ENCODE measurements at regions not wholly inside any gene's neighbourhood (a gene's known extent, or its start where the extent isn't known, plus 50 kb on each side); places are given as distances from the start of the nearest gene placed in this dataset.
"Not testable (repeated sequence)": the region's sequence is repeated elsewhere in the genome, so short reads cannot be mapped to it uniquely, and the experiment has no call there.

DNA sequence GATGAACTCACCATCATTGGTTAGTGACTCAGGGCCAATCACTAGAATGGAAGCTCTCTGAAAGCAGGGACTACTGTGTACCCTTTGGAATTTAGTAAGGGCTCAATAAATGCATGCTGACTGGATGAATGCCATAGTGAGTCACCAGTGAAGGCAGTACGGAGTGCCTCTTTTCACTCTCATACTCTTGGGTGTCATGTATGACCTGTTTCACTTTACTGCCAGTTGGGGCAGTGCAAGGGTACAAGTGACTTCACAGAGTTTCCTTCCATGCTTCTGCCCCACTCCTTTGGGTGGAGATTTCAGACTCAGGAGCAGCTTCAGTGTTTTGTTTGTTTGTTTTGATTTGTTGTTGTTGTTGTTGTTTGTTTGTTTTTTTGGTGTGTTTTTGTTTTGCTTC is 57.7 kb downstream of the SOX3 start:
- DNase-seq, result no peak

DNA sequence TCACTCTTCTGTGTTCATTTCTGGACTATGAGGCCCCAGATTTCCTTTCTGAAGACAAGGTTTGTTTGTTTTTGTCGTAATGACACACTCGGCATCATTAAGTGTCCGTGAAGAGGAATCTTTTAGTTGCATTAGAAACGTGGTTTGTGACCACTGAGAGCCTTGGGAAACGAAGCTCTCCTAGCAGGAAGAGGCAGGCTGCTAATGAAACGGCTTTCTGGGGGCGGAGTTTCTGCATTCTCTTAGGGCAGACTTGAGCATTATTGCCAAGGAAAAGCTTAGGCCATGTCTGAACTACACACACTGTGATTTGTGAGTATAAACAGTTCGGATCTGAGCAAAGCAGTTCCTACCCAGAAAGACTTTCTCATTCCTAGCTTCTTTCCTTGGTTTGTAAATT is 64.0 kb downstream of the SOX3 start:
- DNase-seq, result no peak

DNA sequence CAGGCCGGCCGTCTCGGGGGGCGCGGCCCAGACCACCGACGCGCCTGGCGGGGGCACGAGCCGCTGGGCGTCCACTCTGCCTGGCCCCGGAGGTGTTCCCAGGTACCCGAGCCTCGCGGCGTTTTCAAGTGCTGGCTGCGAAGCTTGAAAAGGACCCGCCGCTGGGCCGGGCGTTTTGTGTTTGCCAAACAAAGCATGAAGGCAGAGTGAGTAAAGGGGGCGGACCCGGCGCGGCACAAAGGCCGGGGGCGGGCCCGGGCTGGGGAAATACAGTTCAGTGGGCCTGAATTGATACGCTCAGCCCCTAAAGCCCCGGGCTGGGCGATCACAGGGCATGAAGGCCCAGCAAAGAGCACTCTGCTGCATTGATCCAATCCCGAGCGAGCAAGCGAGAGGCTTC is 65.4 kb downstream of the SOX3 start:
- DNase-seq, result no peak

DNA sequence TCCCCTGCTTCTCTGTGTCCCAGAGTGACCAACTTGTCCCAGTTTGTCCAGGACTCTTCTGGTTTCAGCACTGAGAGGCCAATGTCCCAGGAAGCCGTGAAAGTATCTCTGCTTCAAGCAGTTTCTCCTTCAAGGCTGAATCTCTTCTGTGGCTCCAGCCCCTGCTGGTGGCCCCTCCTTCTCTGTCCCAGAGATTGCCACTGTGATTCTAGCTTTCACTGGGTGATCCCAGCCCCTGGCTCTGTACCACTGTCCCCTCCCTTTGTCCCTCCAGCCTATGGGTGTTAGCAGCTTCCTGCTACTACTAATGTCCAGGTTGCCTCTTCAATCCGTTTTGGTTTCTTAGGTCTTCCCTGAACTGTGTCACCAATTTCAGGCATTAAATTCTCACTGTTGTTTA is 70.5 kb downstream of the SOX3 start:
- DNase-seq, result no peak

DNA sequence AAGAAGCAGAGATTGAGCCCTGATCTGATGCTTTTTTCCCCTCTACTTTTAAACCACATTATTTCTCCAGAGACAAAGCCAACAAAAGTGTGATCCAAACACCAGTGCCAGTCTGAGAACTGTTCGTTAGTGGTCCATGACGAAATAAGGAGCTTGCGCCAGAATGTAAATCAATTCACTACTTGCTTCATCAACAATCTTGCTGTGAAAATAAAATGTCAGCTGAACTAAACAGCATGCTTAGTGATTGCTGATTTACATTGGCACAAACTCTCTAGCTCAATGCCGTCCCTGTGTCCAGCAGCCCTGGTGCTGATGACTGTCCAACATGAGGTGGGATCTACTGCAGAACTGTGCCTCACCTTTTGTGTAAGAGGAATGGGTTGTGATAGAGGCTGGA is 71.3 kb downstream of the SOX3 start:
- DNase-seq, result no peak

DNA sequence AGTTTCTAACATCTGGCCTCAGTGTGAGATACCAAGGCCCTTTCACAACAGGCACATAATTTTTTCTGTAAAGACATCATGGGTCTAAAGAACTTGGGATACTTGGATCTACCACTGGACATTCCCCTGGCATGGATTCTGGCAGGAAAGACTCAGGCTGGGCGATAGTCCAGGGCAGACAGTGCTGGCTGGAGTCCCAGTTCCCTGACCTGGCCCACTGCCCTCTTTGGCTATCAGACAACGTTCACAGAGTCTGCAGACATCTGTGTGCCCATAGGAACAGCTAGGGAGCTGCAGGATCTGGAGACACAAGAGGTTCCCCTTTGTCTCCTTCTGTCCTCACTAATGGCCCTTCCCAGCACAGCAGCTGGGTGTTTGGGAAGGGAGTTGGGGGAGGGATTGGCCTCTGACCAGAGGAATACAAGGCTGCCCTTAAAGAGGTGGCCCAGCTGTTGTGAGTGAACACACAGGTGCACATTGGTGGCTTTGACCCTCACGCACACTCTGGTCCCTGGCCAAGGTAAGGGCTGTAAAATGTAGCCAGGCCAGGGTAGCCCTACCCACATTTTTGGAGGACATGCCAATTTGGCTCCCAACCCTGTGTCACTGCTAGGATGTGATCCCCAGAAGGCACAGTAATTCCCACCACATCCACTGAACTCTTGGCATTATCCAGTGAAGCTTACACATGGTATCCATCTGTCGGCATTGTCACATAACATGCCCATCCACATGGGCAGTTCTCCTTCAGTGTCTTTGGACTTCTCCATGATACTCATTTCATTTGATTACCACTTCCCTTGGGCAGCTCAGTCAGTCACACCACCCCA is 72.3 kb downstream of the SOX3 start:
- DNase-seq, result no peak

DNA sequence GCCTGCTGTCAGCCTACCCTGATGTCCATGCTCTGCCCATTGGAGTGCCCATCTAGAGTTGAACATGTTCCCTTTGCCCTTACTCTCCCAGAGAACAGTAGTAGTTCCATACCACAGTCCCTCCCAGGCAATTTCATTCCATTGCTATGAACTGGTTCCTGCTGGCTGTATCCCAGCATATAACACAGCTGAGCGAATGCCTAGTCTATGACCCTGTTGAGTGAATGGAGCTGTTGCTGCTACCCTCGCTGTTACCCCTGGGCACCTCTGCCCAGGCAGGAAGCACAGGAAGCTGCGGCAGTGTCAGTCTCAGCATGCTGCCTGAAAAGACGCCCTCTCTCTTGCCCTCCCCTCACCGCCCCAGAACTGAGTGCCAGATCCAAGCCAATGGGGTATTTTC is 73.3 kb downstream of the SOX3 start:
- DNase-seq, result no peak

DNA sequence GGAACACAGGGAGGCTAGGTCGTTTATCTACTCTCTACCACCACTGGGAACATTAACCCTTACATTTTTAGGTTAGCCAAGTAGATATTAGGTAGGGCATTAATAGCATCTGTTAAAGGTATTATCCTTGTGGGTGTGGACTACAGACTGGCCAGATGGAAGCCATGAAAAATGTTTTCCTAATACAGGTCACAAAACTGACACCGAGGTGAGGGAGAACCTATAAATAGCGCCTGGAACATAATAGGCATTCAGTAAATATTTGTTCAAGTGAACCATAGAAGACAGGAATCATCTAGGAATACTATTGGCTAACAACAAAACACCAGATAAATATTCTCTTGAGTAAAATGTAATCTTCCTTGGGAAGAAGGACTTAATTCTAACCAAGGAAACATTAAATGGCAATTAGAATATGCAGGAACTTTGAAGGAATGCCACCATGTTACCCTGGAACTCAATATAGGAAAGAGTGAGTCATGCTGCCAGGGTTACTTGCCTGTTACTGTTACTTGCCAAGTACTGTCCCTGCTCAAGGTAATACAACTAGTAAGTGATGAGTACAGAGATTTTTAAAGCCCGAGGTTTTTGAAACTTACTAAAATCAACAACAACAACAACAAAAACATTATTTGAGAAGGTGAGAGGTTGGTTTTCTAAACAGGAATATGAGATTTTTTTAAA is 79.0 kb downstream of the SOX3 start:
- no peak for DNase-seq

DNA sequence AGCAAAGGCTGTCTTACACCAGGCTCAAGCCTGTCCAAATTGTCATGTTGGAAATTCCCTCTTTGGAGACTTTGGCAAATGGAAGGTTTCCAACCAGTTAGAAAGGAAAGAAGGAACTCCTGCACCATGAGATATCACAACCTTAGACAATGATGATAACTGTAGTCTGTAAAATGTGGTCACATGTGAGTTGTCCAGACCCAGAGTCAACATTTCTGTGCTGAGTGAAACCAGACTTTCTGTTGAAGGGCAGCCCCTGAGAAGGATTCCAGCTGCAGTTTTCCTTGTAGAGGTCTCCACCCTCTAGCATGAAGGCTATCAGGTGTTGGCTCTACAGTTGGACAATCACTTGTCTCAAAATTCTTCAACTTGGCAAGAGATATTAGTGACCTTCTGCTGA is 82.4 kb downstream of the SOX3 start:
- DNase-seq, result no peak

DNA sequence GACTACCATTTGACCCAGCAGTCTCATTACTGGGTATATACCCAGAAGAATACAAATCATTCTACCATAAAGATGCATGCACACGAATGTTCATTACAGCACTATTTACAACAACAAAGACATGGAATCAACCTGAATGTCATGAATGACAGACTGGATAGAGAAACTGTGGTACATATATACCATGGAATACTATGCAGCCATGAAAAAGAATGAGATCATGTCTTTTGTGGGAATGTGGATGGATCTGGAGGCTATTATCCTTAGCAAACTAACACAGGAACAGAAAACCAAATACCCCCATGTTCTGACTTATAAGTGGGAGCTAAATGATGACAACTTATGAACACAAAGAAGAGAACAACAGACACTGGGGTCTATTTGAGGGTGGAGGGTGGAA is 102.7 kb downstream of the SOX3 start:
- DNase-seq, result not testable (repeated sequence)

DNA sequence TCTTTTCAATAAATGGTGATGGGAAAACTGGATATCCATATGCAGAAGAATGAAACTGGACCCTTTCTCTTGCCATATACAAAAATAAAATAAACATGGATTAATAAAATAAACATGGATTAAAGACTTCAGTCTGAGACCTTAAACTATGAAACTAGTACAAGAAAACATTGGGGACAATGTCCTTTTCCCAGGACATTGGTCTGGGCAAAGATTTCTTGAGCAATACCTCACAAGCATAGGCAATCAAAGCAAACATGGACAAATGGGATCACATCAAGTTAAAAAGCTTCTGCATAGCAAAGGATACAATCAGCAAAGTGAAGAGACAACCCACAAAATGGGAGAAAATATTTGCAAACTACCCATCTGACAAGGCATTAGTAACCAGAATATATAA is 108.5 kb downstream of the SOX3 start:
- not testable (repeated sequence) for DNase-seq

DNA sequence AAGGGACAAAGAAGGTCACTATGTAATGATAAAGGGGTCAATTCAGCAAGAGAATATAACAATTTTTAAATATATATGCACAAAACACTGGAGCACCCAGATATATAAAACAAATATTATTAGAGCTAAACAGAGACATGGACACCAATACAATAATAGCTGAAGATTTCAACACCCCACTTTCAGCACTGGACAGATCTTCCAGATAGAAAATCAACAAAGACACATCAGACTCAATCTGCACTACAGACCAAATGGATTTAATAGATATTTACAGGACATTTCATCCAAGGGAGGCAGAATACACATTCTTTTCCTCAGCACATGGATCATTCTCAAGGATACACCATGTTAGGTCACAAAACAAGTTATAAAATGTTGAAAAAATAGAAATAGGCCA is 111.4 kb downstream of the SOX3 start:
- no peak for DNase-seq

DNA sequence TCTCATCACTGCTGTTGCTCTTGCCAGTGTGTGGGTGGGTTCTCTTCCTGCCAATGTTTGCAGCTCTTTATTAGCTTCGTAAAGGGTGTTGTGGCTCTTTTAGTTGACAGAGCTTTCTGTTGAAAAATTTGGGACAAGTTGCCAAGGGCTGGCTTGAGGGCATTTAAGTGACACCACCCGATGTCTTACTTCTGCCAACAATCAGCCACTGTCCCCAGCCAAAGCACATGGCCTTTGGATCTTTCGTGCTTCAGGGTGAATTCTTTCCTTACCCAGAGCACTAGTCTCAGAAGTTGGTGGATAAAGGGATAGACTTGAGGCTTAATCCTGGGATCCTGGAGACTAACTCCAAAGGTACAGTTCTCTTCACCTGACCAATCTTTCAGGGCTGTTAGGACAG is 113.6 kb downstream of the SOX3 start:
- DNase-seq, result no peak

DNA sequence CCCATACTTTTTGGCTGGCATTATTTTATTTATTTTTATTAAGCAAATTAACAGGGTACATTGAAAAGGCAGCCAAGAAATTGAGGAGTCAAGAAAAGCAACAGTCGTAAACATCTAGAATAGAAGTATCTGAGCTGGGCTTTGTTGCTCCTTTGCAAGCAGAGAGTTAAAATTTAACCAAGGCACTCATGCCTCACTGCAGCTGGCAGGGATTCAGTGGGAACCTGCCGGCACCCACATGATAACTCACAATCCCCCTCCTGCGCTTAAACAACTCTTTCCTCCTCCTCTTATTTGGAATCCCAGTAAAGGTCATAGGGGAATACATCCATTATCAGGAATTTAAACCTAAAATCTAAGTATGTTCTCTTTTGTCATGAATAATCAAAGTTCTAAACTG is 115.5 kb downstream of the SOX3 start:
- DNase-seq, result no peak

DNA sequence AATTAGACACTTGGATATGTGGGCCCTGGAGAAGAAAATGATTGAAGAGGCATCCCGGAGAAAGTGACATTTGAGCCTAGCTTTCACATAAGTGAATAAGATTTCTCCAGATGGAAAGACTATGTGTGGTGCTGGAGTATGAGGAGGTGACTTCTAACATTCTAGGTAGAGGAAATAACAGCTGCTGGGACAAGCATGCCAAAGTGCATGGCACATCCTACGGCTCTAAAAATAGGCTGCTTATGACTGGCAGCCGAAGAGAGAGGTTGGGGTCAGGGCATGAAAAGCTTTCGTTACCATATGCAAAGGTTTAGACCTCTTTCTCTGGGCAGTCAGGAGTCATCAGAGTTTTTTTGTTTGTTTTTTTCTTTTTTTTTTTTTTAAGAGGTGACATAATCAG is 142.0 kb downstream of the SOX3 start:
- no peak for DNase-seq

DNA sequence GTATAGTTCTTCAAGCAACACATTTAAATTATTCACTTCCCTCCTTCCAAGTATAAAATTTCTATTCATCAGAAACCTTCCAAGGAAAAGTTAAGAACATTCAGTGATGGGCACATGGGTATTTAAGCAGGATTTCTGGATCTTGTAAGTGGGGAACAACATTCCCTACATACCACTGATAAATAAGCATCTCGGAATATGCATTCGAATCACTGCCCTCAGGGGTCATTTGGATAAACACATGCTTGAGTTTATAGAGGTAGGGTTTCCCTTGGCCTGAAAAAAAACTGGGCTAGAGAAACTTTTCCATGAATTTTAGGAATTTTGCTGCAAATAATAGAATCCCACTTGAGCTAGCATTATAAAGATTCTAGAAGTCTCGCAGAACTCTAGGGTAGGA is 143.9 kb downstream of the SOX3 start:
- no peak for DNase-seq

DNA sequence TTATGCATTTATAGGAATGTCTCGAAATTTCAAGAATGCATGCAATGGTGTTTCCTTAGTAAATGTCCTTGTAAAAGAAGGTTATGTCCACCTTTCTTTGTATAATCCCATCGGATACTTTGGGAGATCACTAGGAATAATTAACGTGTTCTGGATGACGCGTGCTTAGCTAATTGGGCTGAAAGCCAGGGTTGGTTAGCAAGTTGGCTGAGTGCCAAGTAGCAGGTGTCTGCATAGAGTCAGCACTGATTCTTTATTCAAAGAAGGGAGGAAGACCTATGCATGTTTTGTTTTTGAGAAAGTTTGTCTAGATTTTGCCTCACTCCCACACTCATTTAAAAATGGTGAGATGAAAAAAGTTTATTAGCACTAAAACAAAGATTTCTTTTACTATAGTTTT is 144.6 kb downstream of the SOX3 start:
- DNase-seq, result no peak

DNA sequence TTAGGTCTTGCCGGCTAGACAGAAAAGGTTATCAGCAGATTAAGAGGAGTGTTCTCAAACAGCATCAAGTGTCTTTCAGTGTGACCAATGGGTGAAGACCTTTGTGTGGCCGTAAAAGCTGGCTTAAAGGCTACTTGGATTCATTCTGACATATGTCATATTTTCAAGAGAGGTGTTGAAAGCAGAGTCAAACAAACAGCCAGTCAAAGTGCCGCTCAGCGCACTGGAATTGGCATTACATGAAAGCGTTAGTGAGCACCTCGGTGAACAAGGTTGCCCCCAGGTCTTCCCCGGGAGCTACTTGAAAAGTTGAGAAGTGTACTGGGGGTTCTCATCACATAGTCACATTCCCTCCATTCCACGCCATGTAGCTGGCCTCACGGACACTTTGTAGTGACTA is 148.9 kb downstream of the SOX3 start:
- DNase-seq, result no peak

DNA sequence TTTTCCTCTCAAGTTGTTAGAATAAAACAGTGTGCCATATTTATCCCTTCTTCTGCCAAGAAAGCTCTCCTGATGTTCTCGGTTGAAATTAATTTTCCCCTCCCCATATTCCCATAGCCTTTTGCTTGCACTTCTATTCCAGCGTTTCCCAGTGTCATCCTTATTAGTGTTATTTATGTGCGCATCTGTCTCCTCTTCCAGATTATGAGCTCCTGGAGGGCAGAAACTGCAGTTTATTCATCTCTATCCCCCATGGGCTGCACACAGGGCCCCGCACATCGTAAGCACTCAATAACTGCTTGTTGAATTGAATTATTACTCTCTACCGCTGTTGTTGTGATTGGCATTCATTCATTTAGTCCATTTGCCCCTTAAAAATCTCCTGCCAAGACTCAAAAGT is 149.4 kb downstream of the SOX3 start:
- no peak for DNase-seq

DNA sequence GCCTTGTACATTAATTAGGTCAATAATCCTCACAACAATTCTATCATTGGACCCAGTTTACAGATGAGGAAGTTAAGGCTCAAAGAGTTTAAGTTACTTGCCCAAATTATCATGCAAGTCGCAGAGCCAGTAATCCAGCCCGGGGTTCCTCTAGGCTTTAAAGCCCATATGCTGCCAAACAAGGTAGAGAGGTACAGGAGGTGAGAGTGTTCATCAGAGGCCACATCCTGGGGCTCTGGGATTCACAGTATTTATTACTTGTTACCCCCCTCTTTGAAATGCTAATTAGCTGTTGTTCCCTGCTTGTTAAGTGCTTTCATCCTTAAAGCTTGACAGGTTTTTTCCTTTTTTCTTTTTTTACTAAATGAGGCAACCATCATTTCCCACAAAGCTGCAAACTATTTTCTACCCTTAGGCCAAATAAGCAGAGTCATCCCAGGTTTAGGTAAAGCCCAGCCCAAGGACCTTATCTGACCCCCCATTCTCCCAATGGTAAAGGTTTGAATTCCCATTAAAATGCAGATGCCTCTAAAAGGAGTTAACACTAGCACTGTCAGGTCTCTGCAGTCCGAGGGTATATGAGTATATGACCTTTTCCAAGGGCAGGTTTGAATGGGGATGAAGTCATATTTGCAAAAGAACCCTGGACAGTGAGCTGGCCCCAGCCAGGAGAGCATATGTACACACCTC is 150.3 kb downstream of the SOX3 start:
- DNase-seq, result no peak

DNA sequence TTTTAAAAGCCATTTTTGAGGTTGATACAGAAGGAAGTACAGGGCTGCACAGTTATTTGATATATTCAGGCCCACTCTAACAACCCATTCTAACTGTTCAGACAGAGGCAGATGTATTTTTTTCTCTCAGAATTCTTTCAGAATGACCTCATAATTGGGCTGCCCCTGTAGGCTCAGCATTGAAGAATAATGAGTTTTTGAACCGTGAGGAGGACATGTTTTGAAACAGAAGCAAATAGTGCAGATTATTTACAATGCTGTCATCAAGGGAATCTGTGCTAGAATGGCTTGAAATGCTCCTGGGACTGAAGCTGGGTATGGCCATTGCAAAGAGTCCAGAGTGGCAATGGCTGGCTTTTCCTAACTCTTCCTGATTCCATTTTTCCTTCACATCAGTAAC is 158.1 kb downstream of the SOX3 start:
- no peak for DNase-seq

DNA sequence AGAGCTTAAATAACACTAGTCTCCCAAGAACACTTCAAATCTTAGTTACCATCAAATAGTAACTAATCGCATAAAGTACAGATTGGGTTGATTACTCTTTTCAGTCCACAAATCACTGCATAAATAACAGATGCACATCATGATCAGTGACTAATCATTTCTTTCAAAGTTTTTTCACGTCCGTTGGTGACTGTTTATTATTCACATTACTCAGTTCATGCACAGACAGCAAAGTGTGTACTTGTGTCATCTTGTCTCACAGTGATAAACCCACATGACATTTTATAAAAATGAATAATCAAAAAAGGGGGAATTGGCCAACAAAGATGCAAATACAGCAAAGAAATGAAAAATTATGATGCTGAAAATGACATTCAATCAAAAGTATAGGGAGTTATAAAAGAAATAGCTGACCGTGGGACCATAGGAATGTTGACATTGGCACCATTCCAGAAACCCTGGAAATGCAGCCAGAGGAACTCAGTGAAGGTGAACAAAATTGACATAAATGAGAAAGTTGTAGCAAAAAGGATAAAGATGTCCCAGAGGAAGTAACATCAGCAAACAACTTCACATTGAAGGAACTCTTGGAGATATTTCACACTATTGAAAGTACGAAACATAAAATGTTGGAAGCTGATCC is 161.5 kb downstream of the SOX3 start:
- no peak for DNase-seq

DNA sequence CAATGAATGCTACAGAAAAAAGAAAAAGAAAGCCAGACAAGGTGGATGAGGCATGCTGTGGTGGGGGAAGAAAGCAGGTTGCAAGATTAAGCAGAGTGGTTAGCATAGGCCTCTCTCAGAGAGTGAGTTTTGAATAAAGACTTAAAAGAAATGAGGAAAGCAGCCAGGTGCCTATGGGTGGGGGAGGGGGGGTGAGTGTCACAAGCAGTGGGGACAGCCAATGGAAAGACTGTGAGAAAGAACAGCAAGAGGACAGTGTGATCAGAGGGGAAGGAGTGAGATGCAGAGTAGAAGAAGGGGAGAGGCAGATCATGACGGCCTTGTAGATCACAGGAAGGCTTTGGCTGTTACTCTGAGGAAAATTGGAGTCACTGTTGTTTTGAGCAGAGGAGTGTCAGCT is 162.5 kb downstream of the SOX3 start:
- no peak for DNase-seq

DNA sequence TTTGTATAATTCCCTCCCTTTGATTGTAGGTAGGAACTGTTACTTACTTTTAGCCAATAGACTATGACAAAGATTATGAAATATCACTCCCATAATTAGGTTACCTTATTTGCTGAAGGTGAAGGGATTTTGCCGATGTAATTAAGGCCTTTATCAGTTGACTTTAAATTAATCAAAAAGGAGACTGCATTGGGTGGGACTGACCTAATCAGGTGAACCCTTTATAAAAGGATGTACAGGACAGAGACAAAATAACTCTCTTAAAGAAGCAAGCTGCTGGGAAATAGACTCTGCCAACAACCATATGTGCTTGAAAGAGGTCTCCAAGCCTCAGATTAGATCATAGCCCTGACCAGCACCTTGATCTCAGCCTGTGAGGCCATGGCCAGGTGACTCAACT is 167.6 kb downstream of the SOX3 start:
- no peak for DNase-seq

Data from activated CD4-positive, alpha-beta T cell treated with anti-CD3 and anti-CD28 coated beads, Interleukin-2, Interleukin-6, amounts not matched to agents 100 ng/mL and 50 ng/mL, durations not matched to agents 16 hours and 8 hours (primary cell).